ENCODE measurements at regions not wholly inside any gene's neighbourhood (a gene's known extent, or its start where the extent isn't known, plus 50 kb on each side); places are given as distances from the start of the nearest gene placed in this dataset.

DNA sequence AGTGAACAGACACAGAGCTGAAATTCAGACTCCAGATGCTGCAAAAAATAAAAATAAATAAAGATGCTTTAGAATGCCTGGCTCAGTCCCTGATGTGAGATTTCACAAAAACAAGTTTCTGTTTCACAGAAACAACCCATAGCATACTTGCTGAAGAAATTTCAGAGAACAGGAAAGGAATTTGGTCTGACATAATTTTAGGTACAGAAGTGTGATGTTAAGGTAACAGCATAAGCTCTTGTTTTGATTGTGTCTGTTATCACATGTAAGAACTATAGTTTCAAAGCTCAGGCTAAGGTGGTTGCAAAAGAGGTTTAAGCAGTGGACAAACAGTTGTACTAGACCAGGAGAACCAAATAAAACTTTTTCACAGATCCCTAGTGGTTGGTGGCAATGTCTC lies 152.1 kb downstream of the PTGER3 start:
- POLR2A ChIA-PET = no interaction called here
- SMC1A ChIA-PET (ENCODE audit: uncharacterized antibody, unreplicated experiment) = interaction anchor here (1.8 kb wide), 1 partner anchor 12 kb away, joined by 4 read pairs; no protein-coding TSS in a partner anchor
- no peak overlapping the region for H2AFZ ChIP-seq (ENCODE audit: control insufficient read depth, low read depth, low read length)
- no peak overlapping the region for H3K4me2 ChIP-seq (ENCODE audit: control insufficient read depth, insufficient read depth)
- FAIRE-seq (no peak), DNase-seq (ENCODE audit: low read depth, low spot score) (no peak), ATAC-seq (no peak)
- RAD21 ChIA-PET (ENCODE audit: unreplicated experiment) = no interaction called here
- in situ Hi-C loops (cut with MboI) (no loop called here), intact Hi-C loops (cut with micrococcal nuclease; ENCODE audit: unreplicated experiment) (no loop called here)
- H3K36me3 ChIP-seq (ENCODE audit: control insufficient read depth in 2 of 2, insufficient read depth in 2 of 2, low read length in 1 of 2) = no peaks in the 10 kb centered on the region
- H4K20me1 ChIP-seq (ENCODE audit: control insufficient read depth, insufficient read depth) = no peaks in the 10 kb centered on the region
- H3K27me3 ChIP-seq (replicated peaks in 1 of 2; ENCODE audit: control insufficient read depth in 2 of 2, insufficient read depth in 2 of 2, low read length in 1 of 2) = no peaks in the 10 kb centered on the region
- TF ChIP-seq, protein P1, sequence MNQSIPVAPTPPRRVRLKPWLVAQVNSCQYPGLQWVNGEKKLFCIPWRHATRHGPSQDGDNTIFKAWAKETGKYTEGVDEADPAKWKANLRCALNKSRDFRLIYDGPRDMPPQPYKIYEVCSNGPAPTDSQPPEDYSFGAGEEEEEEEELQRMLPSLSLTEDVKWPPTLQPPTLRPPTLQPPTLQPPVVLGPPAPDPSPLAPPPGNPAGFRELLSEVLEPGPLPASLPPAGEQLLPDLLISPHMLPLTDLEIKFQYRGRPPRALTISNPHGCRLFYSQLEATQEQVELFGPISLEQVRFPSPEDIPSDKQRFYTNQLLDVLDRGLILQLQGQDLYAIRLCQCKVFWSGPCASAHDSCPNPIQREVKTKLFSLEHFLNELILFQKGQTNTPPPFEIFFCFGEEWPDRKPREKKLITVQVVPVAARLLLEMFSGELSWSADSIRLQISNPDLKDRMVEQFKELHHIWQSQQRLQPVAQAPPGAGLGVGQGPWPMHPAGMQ (IDR thresholded peaks at IDR 0.05; ENCODE audit: borderline replicate concordance) = no peak
- TF ChIP-seq SMC3 (IDR thresholded peaks at IDR 0.05; ENCODE audit: borderline replicate concordance, low read length) (no peak), IRF4 (IDR thresholded peaks at IDR 0.05; ENCODE audit: low read depth, low read length) (no peak), EGR1 (IDR thresholded peaks at IDR 0.05; ENCODE audit: borderline replicate concordance in 1 of 2, low read depth in 2 of 2, low read length in 2 of 2) (no peak), CEBPB (IDR thresholded peaks at IDR 0.05; ENCODE audit: borderline replicate concordance in 1 of 2, low read depth in 2 of 2, low read length in 2 of 2) (no peak), POLR2AphosphoS2 (IDR thresholded peaks at IDR 0.05; ENCODE audit: low read depth, low read length) (no peak)
- H3K4me3 ChIP-seq = no peak overlapping the region
- CTCF ChIA-PET = interaction anchor here (1.1 kb wide), 1 partner anchor 11 kb away, joined by 4 read pairs; no protein-coding TSS in a partner anchor
- no TSS peak for BruUV-seq (replicated peaks)
- no peaks in the 10 kb centered on the region for H3K4me1 ChIP-seq (ENCODE audit: control insufficient read depth, insufficient read depth, low read length)
- H3K79me2 ChIP-seq (ENCODE audit: control insufficient read depth, insufficient read depth, low read length) = no peaks in the 10 kb centered on the region
- no peak overlapping the region for H3K9ac ChIP-seq (ENCODE audit: control insufficient read depth, insufficient read depth, low read length)
- no peak overlapping the region for H3K27ac ChIP-seq (ENCODE audit: control insufficient read depth, insufficient read depth)
- no peaks in the 10 kb centered on the region for H3K9me3 ChIP-seq (replicated peaks; ENCODE audit: control insufficient read depth, insufficient read depth, low read length)

- H3K9me3 ChIP-seq (replicated peaks; ENCODE audit: control insufficient read depth, insufficient read depth, low read length) = no peaks in the 10 kb centered on the region
- no peaks in the 10 kb centered on the region for H3K4me1 ChIP-seq (ENCODE audit: control insufficient read depth, insufficient read depth, low read length)
- H3K4me2 ChIP-seq (ENCODE audit: control insufficient read depth, insufficient read depth) = no peak overlapping the region
- ATAC-seq = no peak
- no peaks in the 10 kb centered on the region for H3K79me2 ChIP-seq (ENCODE audit: control insufficient read depth, insufficient read depth, low read length)
- FAIRE-seq = no peak
- H3K27ac ChIP-seq (ENCODE audit: control insufficient read depth, insufficient read depth) = no peak overlapping the region
- intact Hi-C loops (cut with micrococcal nuclease; ENCODE audit: unreplicated experiment) = no loop called here
- no peak for DNase-seq (ENCODE audit: low read depth, low spot score)
- no TSS peak for BruUV-seq (replicated peaks)
- TF ChIP-seq CTCF (IDR thresholded peaks at IDR 0.05 in 2 of 3, conservative IDR thresholded peaks at IDR 0.05 in 1 of 3; ENCODE audit: control insufficient read depth in 2 of 3, extremely low read depth in 1 of 3, insufficient read depth in 1 of 3, low read depth in 3 of 3, low read length in 3 of 3) (0 out of 6 replicates have a peak, but pooled peaks of 1 of the 3 experiments have one; percentile 15), RCOR1 (conservative IDR thresholded peaks at IDR 0.05; ENCODE audit: low read depth, low read length) (no peak)
- ChIA-PET SMC1A (ENCODE audit: uncharacterized antibody, unreplicated experiment) (interaction anchor here (1.8 kb wide), 1 partner anchor 12 kb away, joined by 4 read pairs; no protein-coding TSS in a partner anchor), POLR2A (no interaction called here), RAD21 (ENCODE audit: unreplicated experiment) (no interaction called here), CTCF (interaction anchor here (0.8 to 1.2 kb wide), 4 partner anchors 10 to 152 kb away, joined by 3 to 4 read pairs (median 4); no protein-coding TSS in a partner anchor)
- no peak overlapping the region for H2AFZ ChIP-seq (ENCODE audit: control insufficient read depth, low read depth, low read length)
- 0% methylated on average over 1 of the region's 1 CpG for WGBS (ENCODE audit: insufficient coverage, insufficient replicate concordance, low lambda C conversion rate, missing lambda C conversion rate)
- in situ Hi-C loops (cut with MboI) = no loop called here
- no peaks in the 10 kb centered on the region; a peak in 1 of 4 replicates for H3K27me3 ChIP-seq (replicated peaks in 1 of 2; ENCODE audit: control insufficient read depth in 2 of 2, insufficient read depth in 2 of 2, low read length in 1 of 2)
- no peak overlapping the region for H3K9ac ChIP-seq (ENCODE audit: control insufficient read depth, insufficient read depth, low read length)
- H3K4me3 ChIP-seq = no peak overlapping the region
- H3K36me3 ChIP-seq (ENCODE audit: control insufficient read depth in 2 of 2, insufficient read depth in 2 of 2, low read length in 1 of 2) = no peaks in the 10 kb centered on the region
- H4K20me1 ChIP-seq (ENCODE audit: control insufficient read depth, insufficient read depth) = no peaks in the 10 kb centered on the region
Measured at GRCh38 chr1:70896224-70896623, 151.4 kb downstream of the PTGER3 start.

Measured in GM12878 (cell line).